ENCODE measurements at regions not wholly inside any gene's neighbourhood (a gene's known extent, or its start where the extent isn't known, plus 50 kb on each side); places are given as distances from the start of the nearest gene placed in this dataset.

DNA sequence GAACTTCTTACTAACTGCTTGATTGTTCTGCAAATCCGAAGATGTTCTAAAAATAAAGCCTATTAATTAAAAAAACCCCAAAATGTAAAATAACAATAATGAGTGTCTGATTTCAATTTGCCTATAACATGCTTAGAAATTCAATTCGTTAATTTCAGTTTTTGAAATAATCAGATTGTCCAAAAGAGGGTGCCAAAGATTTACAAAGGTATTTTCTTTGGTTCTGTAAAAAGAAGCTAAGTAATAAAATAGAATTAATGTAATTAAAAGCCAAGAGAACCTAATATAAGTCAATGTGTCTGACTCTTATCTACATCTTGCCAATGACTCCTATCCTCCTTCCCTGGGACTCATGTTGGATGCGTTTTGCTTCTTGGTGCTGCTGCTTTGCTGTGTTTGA is 75.0 kb upstream of the CPHXL start:
- H3K36me3 ChIP-seq: no peaks in the 10 kb centered on the region
- H3K9me3 ChIP-seq: no peaks in the 10 kb centered on the region
- in situ Hi-C loops (cut with MboI; ENCODE audit: low pct_ligation_motif_present in 1 of 4, low pct_unique_long_range_greater_than_20kb in 1 of 4, low sequenced_read_pairs in 3 of 4): no loop called here
- TF ChIP-seq EP300 (IDR thresholded peaks at IDR 0.05; ENCODE audit: low read depth): no peak
- no peak for TF ChIP-seq POLR2A (IDR thresholded peaks at IDR 0.05)
- TF ChIP-seq, protein P1, sequence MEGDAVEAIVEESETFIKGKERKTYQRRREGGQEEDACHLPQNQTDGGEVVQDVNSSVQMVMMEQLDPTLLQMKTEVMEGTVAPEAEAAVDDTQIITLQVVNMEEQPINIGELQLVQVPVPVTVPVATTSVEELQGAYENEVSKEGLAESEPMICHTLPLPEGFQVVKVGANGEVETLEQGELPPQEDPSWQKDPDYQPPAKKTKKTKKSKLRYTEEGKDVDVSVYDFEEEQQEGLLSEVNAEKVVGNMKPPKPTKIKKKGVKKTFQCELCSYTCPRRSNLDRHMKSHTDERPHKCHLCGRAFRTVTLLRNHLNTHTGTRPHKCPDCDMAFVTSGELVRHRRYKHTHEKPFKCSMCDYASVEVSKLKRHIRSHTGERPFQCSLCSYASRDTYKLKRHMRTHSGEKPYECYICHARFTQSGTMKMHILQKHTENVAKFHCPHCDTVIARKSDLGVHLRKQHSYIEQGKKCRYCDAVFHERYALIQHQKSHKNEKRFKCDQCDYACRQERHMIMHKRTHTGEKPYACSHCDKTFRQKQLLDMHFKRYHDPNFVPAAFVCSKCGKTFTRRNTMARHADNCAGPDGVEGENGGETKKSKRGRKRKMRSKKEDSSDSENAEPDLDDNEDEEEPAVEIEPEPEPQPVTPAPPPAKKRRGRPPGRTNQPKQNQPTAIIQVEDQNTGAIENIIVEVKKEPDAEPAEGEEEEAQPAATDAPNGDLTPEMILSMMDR (IDR thresholded peaks at IDR 0.05): no peak
- no peak for TF ChIP-seq POLR2AphosphoS5 (IDR thresholded peaks at IDR 0.05)
- DNase-seq: no peak
- H3K27me3 ChIP-seq: no peaks in the 10 kb centered on the region
- intact Hi-C loops (cut with DNase I; ENCODE audit: low total_unique reads): no loop called here
- H3K27ac ChIP-seq: no peak overlapping the region
- H3K4me3 ChIP-seq: no peak overlapping the region
- 32 to 40% methylated on average over 2 to 3 of the region's 3 CpGs for WGBS, 2 donors (ENCODE audit: low coverage in 1 of 2)
- H3K4me1 ChIP-seq: no peaks in the 10 kb centered on the region

DNA sequence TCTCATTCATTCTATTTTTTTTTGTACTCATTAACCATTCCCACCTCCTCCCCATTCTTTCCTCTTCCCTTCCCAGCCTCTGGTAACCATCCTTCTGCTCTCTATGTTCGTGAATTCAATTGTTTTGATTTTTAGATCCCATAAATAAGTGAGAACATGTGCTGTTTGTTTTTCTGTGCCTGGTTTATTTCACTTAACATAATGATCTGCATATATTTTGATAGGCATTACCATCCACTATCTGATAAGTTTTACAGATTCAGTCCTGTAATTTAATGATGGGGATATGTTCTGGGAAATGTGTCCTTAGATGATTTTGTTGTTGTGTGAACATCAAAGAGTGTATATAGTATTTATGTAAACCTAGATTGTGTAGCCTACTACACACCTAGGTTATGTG is 77.5 kb upstream of the CPHXL start:
- no peak overlapping the region for H3K4me3 ChIP-seq
- H3K27ac ChIP-seq: no peak overlapping the region
- TF ChIP-seq POLR2AphosphoS5 (IDR thresholded peaks at IDR 0.05): no peak
- H3K36me3 ChIP-seq: no peaks in the 10 kb centered on the region
- no peak for DNase-seq
- in situ Hi-C loops (cut with MboI; ENCODE audit: low pct_ligation_motif_present in 1 of 4, low pct_unique_long_range_greater_than_20kb in 1 of 4, low sequenced_read_pairs in 3 of 4): no loop called here
- H3K27me3 ChIP-seq: no peaks in the 10 kb centered on the region
- no peaks in the 10 kb centered on the region for H3K4me1 ChIP-seq
- intact Hi-C loops (cut with DNase I; ENCODE audit: low total_unique reads): no loop called here
- WGBS, 2 donors (ENCODE audit: low coverage in 1 of 2): 50 to 52% methylated on average over 1 of the region's 1 CpG
- no peaks in the 10 kb centered on the region for H3K9me3 ChIP-seq

DNA sequence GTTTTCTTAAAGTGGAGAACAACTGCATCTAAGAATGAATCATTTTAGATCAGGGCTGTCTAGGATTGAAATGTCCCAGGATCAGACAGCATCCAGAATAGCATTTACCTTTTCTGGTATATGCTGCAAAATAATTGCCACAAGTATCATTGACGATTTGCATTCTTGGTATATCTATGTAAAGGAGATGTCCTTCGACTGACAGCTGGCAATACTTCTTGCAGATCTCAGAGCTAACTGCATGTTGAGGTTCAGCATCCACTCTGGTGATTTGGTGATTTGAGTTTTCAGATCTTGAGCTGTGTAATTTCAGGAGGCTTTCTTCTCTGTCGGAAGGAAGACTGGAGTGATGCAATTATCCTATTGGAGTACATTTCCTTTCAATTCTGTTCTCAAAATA is 78.1 kb upstream of the CPHXL start:
- TF ChIP-seq EP300 (IDR thresholded peaks at IDR 0.05; ENCODE audit: low read depth): no peak
- no peak for TF ChIP-seq POLR2A (IDR thresholded peaks at IDR 0.05)
- TF ChIP-seq, protein P1 (IDR thresholded peaks at IDR 0.05): no peak
- TF ChIP-seq POLR2AphosphoS5 (IDR thresholded peaks at IDR 0.05): no peak
- Histone ChIP-seq H3K4me3 (no peak overlapping the region), H3K9me3 (no peaks in the 10 kb centered on the region), H3K36me3 (no peaks in the 10 kb centered on the region), H3K27me3 (no peaks in the 10 kb centered on the region), H3K27ac (no peak overlapping the region), H3K4me1 (no peaks in the 10 kb centered on the region)
- no peak for DNase-seq
- 44 to 78% methylated on average over 3 of the region's 3 CpGs for WGBS, 2 donors (ENCODE audit: low coverage in 1 of 2)
- in situ Hi-C loops (cut with MboI; ENCODE audit: low pct_ligation_motif_present in 1 of 4, low pct_unique_long_range_greater_than_20kb in 1 of 4, low sequenced_read_pairs in 3 of 4): no loop called here
- intact Hi-C loops (cut with DNase I; ENCODE audit: low total_unique reads): no loop called here

- Histone ChIP-seq H3K27ac (no peak overlapping the region), H3K36me3 (no peaks in the 10 kb centered on the region), H3K4me3 (no peak overlapping the region), H3K9me3 (no peaks in the 10 kb centered on the region), H3K4me1 (no peaks in the 10 kb centered on the region), H3K27me3 (no peaks in the 10 kb centered on the region)
- intact Hi-C loops (cut with DNase I; ENCODE audit: low total_unique reads): no loop called here
- in situ Hi-C loops (cut with MboI; ENCODE audit: low pct_ligation_motif_present in 1 of 4, low pct_unique_long_range_greater_than_20kb in 1 of 4, low sequenced_read_pairs in 3 of 4): no loop called here
- WGBS, 2 donors (ENCODE audit: low coverage in 1 of 2): 76% methylated on average over 6 of the region's 6 CpGs; no CpG with 5 or more reads in 1 of the 2 donors
- DNase-seq: no peak
- TF ChIP-seq, protein P1 (IDR thresholded peaks at IDR 0.05): no peak
- TF ChIP-seq POLR2A (IDR thresholded peaks at IDR 0.05) (no peak), POLR2AphosphoS5 (IDR thresholded peaks at IDR 0.05) (no peak), EP300 (IDR thresholded peaks at IDR 0.05; ENCODE audit: low read depth) (no peak)
Measured at GRCh38 chr16:75805946-75806345, 79.7 kb upstream of the CPHXL start.

- TF ChIP-seq, protein P1 (IDR thresholded peaks at IDR 0.05): no peak
- TF ChIP-seq POLR2AphosphoS5 (IDR thresholded peaks at IDR 0.05) (no peak), EP300 (IDR thresholded peaks at IDR 0.05; ENCODE audit: low read depth) (no peak), POLR2A (IDR thresholded peaks at IDR 0.05) (no peak)
- in situ Hi-C loops (cut with MboI; ENCODE audit: low pct_ligation_motif_present in 1 of 4, low pct_unique_long_range_greater_than_20kb in 1 of 4, low sequenced_read_pairs in 3 of 4): no loop called here
- Histone ChIP-seq H3K4me3 (no peak overlapping the region), H3K4me1 (no peaks in the 10 kb centered on the region), H3K36me3 (no peaks in the 10 kb centered on the region), H3K27ac (no peak overlapping the region), H3K27me3 (no peaks in the 10 kb centered on the region), H3K9me3 (no peaks in the 10 kb centered on the region)
- intact Hi-C loops (cut with DNase I; ENCODE audit: low total_unique reads): no loop called here
- no peak for DNase-seq
- 76 to 78% methylated on average over 5 to 9 of the region's 9 CpGs for WGBS, 2 donors (ENCODE audit: low coverage in 1 of 2)
Measured at GRCh38 chr16:75806487-75806886, 80.2 kb upstream of the CPHXL start.
